Mesodermal cell (in vitro differentiated cells): ENCODE measurements at regions not wholly inside any gene's neighbourhood (a gene's known extent, or its start where the extent isn't known, plus 50 kb on each side); places are given as distances from the start of the nearest gene placed in this dataset.

Experiments used
- H3K27ac ChIP-seq: 2 replicates; pipeline ENCODE4 v1.7.0; 2013; ENCODE audit warnings: mild to moderate bottlenecking, low read depth, low read length, moderate library complexity; ENCODE audit not compliant: severe bottlenecking
- H3K36me3 ChIP-seq: 2 replicates; pipeline ENCODE4 v1.7.1; 2013; ENCODE audit warnings: mild to moderate bottlenecking, low read length, moderate library complexity; ENCODE audit not compliant: control insufficient read depth, insufficient read depth
- H3K4me1 ChIP-seq: one replicate; pipeline ENCODE4 v1.7.1; 2013; ENCODE audit warnings: mild to moderate bottlenecking, low read length; ENCODE audit not compliant: insufficient read depth, control insufficient read depth, poor library complexity, severe bottlenecking
- H3K4me3 ChIP-seq: 2 replicates; pipeline ENCODE4 v1.7.0; 2013; ENCODE audit warnings: low read length, control low read depth, mild to moderate bottlenecking; ENCODE audit not compliant: insufficient read depth, poor library complexity, severe bottlenecking; ENCODE audit errors: extremely low read depth
- H3K9me3 ChIP-seq: 2 replicates; pipeline ENCODE4 v1.7.1; 2013; ENCODE audit warnings: mild to moderate bottlenecking, low read length, moderate library complexity; ENCODE audit not compliant: control insufficient read depth
- WGBS, 2 experiments: methylation state at CpG; one replicate each; pipeline ENCODE4 v1.1.5; 2013; ENCODE audit warnings: missing lambda C conversion rate in 2 of 2; ENCODE audit not compliant: insufficient coverage in 2 of 2; 5-methylcytosine and 5-hydroxymethylcytosine counted together

DNA sequence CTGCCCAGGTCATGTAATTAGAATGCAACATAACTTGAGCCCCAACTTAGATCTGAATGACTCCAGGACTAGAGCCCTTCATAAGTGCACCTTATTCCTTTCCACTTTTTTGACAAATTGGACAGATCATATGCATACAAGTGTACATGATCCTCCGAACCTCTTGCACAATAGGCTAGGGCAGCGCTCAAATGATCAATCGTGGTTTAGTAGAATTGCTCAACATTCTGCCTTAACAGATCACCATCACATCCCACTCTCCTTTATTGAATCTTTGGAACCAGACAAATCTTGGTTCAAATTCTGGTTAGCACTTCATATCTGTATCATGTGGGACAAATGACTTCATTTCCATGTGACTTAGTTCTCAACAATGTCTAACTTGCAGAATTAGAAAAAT, 106.8 kb upstream of the CDIN1 start:
- Histone ChIP-seq H3K27ac (no peak overlapping the region), H3K4me3 (no peak overlapping the region), H3K9me3 (no peaks in the 10 kb centered on the region), H3K4me1 (peaks cover 19% of the 10 kb centered on the region), H3K36me3 (no peaks in the 10 kb centered on the region)
- 94 to 100% methylated on average over 3 of the region's 3 CpGs for WGBS, 2 experiments

- no peaks in the 10 kb centered on the region for H3K36me3 ChIP-seq
- 93% methylated on average over 1 of the region's 2 CpGs for WGBS, 2 experiments
- no peak overlapping the region for H3K27ac ChIP-seq
- H3K4me3 ChIP-seq: no peak overlapping the region
- no peaks in the 10 kb centered on the region for H3K4me1 ChIP-seq
- peaks cover 6% of the 10 kb centered on the region for H3K9me3 ChIP-seq
These were observed 100.9 kb upstream of the CDIN1 start for GRCh38 chr15:36478561-36478960.

DNA sequence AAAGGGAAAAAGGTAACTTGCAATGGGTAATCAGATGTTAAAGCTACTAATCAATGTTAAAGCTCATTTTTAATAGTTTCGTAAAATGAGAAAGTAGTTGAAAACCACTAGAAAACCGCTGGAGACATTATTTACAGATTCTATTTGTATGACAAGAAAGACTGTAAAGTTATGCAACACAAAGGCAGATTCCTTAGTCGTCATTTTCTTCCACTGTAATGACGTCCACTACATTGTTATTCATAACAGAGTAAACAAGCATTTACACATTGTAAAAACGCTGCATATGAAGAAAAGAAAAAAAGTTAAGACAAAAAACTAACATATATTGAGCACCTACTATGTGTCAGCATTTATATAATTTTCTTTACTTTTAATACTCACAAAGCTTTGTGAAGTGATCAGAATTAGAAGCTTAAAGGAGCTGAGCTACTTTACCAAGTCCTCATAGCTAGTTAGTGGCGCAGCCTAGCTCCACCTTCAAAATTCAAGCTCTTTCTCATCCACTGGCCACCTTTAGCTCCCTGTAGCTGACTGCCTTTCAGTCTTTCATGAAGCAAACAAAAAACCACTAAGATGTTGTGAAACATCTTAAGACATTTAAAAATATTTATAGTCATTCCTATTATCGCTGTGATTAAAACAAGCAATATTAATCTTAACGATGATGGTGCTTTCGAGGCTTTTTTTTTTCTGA, 100.1 kb upstream of the CDIN1 start:
- Histone ChIP-seq H3K9me3 (peaks cover 6% of the 10 kb centered on the region), H3K36me3 (no peaks in the 10 kb centered on the region), H3K27ac (no peak overlapping the region), H3K4me3 (no peak overlapping the region), H3K4me1 (no peaks in the 10 kb centered on the region)
- WGBS, 2 experiments: 71 to 90% methylated on average over 4 to 6 of the region's 9 CpGs

- no peaks in the 10 kb centered on the region for H3K4me1 ChIP-seq
- H3K4me3 ChIP-seq: no peak overlapping the region
- 100% methylated on average over 1 of the region's 1 CpG; no CpG with 5 or more reads in 1 of the 2 experiments for WGBS, 2 experiments
- H3K9me3 ChIP-seq: peaks cover 6% of the 10 kb centered on the region
- no peak overlapping the region for H3K27ac ChIP-seq
- no peaks in the 10 kb centered on the region for H3K36me3 ChIP-seq
These were observed 98.3 kb upstream of the CDIN1 start for GRCh38 chr15:36481156-36481555.

DNA sequence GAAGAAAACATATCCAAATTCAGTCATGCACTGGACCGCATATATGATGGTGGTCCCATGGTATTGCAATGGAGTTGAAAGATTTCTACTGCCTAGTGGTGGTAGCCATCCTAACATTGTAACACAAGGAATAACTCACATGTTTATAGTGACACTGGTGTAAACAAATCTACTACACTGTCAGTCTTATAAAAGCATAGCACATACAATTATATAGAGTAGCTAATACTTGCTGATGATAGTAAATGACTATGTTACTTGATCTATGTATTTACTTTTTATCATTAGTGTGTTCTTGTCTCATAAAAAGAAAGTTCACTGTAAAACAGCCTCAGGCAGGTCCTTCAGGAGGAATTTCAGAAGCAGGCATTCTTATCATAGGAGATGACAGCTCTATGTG, 96.0 kb upstream of the CDIN1 start:
- Histone ChIP-seq H3K36me3 (no peaks in the 10 kb centered on the region), H3K4me1 (no peaks in the 10 kb centered on the region), H3K4me3 (no peak overlapping the region), H3K27ac (no peak overlapping the region), H3K9me3 (peaks cover 6% of the 10 kb centered on the region)
- WGBS, 2 experiments: no CpG with 5 or more reads among the region's 1 CpG

DNA sequence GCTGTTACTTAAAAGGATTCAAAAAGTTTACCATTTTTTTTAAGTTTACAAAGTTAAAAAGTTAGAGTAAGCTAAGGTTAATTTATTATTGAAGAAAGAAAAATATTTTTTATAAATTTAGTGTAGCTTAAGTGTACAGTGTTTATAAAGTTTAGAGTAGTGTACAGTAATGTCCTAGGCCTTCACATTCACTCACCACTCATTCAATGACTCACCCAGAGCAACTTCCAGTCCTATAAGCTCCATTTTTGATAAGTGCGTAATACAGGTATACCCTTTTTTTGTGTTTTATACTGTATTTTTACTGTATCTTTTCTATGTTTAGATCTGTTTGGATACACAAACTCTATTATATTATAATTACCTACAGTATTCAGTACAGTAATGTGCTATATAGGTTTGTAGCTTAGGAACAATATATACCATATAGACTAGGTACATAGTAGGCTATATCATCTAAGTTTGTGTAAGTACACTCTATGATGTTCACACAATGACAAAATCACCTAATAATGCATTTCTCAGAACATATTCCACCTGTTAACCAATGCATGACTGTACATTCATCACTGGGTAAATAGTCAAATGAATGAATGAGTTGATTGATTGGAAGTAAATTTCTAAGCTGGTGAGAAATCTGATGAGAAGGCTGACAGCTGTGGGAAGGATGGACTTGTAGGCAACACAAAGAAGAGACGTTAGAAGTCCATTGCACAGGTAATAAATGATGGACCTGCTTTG, 95.2 kb upstream of the CDIN1 start:
- WGBS, 2 experiments: 0% methylated on average over 1 of the region's 2 CpGs
- peaks cover 6% of the 10 kb centered on the region for H3K9me3 ChIP-seq
- H3K4me3 ChIP-seq: no peak overlapping the region
- no peaks in the 10 kb centered on the region for H3K36me3 ChIP-seq
- H3K27ac ChIP-seq: no peak overlapping the region
- no peaks in the 10 kb centered on the region for H3K4me1 ChIP-seq

- 90 to 100% methylated on average over 1 to 2 of the region's 4 CpGs for WGBS, 2 experiments
These were observed 87.5 kb upstream of the CDIN1 start for GRCh38 chr15:36491912-36492311.

GRCh38 chr15:36495456-36495991, 83.9 kb upstream of the CDIN1 start:
- no peak overlapping the region for H3K4me3 ChIP-seq
- 92 to 93% methylated on average over 4 to 7 of the region's 9 CpGs for WGBS, 2 experiments
- H3K9me3 ChIP-seq: no peaks in the 10 kb centered on the region
- no peaks in the 10 kb centered on the region for H3K36me3 ChIP-seq
- H3K4me1 ChIP-seq: no peaks in the 10 kb centered on the region
- H3K27ac ChIP-seq: no peak overlapping the region

More at GRCh38 chr15:36491912-36492311, 87.5 kb upstream of the CDIN1 start:
- no peak overlapping the region for H3K4me3 ChIP-seq
- H3K36me3 ChIP-seq: no peaks in the 10 kb centered on the region
- H3K9me3 ChIP-seq: no peaks in the 10 kb centered on the region
- no peaks in the 10 kb centered on the region for H3K4me1 ChIP-seq
- H3K27ac ChIP-seq: no peak overlapping the region

DNA sequence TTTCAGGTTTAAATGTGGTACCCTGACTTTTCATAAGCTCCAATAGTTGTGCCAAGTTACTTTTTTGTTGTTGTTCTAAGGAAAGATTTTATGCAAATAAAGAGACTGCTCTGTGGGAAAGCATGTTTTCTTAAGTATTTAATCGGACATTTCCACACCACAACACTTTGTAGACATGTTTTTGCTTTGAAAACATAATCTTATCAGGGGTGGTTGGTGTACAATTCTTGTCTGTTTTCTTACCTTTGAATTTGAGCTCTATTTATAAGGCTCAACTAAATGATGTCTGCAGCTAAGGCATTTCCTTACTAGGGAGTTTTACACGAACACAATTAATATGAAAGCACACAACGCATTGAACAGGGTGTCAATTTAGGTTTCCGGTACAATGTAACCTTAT, 81.5 kb upstream of the CDIN1 start:
- H3K9me3 ChIP-seq: no peaks in the 10 kb centered on the region
- 88% methylated on average over 3 of the region's 4 CpGs; no CpG with 5 or more reads in 1 of the 2 experiments for WGBS, 2 experiments

DNA sequence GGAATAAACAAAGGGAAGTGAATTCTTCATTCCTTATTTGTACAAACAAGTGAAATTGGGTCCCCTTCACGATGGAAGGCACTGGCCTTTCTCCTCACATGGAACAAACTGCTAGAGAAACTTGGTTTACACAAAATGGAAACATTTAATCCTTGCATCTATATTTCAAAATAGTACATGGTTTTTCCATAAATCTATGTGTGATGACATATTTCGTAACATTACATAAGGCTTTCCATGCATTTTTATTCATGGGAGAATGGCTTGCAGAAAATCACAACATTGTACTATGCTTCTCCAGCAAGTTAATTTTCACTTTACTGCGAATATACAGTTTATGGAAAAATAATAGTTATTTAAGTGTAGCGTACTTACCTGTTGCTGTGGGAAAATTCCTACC, 81.0 kb upstream of the CDIN1 start:
- Histone ChIP-seq H3K4me1 (peaks cover 4% of the 10 kb centered on the region), H3K27ac (no peak overlapping the region), H3K4me3 (no peak overlapping the region), H3K9me3 (no peaks in the 10 kb centered on the region), H3K36me3 (no peaks in the 10 kb centered on the region)
- no CpG with 5 or more reads among the region's 4 CpGs for WGBS, 2 experiments

More for the DNA sequence above, 81.5 kb upstream of the CDIN1 start:
- Histone ChIP-seq H3K4me3 (no peak overlapping the region), H3K4me1 (peaks cover 4% of the 10 kb centered on the region), H3K36me3 (no peaks in the 10 kb centered on the region), H3K27ac (no peak overlapping the region)

GRCh38 chr15:36498916-36499315, 80.5 kb upstream of the CDIN1 start:
- peaks cover 4% of the 10 kb centered on the region for H3K4me1 ChIP-seq
- H3K36me3 ChIP-seq: no peaks in the 10 kb centered on the region
- WGBS, 2 experiments: no CpG with 5 or more reads among the region's 2 CpGs
- H3K4me3 ChIP-seq: no peak overlapping the region
- H3K9me3 ChIP-seq: no peaks in the 10 kb centered on the region
- no peak overlapping the region for H3K27ac ChIP-seq
